ENCODE measurements at regions not wholly inside any gene's neighbourhood (a gene's known extent, or its start where the extent isn't known, plus 50 kb on each side); places are given as distances from the start of the nearest gene placed in this dataset.

DNA sequence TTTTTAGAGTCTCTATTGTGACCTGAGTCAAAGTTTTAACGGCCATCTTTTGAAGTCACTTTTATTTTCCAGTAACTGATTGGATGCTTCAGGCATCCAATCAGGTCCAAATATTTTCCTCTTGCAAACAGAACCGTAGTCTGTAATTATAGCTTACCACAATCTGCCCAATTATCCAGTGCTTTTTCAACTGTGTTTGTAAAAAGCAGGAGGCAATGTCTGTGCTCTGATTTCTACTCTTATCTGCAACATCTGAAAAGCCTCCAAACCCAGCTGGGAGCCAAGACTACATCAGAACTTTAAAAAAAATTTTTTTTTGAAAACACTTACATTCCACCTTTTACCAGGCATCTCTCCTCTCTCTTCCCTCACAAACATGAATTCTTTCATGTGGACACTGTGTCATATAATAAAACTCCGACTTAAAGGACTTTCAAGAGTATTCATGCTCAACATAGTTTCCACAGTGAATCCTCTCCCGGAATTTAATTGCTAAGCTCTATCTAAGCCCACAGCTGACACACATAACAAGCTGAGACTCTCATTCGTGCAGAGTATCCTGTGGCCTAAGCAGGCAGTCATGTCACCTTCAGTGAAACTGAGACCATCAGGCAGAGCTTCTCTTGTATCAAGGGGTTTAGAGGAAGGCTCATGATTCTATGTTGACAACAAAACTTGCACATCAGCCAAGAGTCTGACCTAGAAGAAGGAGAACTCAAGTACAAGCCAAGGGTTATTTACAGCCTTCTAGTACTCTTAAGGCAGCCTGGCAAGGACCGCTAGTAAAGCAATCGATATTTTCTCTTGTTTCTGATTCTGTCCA, 272.7 kb downstream of the TLE1 start:
- ATAC-seq (ENCODE audit: low read depth in 2 of 2) (no peak), DNase-seq (no peak)
- Mint-ChIP-seq H3K27me3 (no peaks in the 10 kb centered on the region), H3K4me3 (no peak overlapping the region), H3K27ac (no peak overlapping the region), H3K4me1 (peaks cover 0 to 2% (median 0%) of the 10 kb centered on the region in 4 donors), H3K9me3 (peaks cover 0 to 16% (median 4%) of the 10 kb centered on the region in 7 donors), H3K36me3 (no peaks in the 10 kb centered on the region)
- Histone ChIP-seq H3K4me3 (ENCODE audit: low read depth, low read length) (no peak overlapping the region), H3K9me3 (ENCODE audit: control insufficient read depth in 2 of 2, low read length in 2 of 2) (no peaks in the 10 kb centered on the region), H3K27me3 (ENCODE audit: control insufficient read depth, insufficient read depth, low read length) (no peaks in the 10 kb centered on the region), H3K4me1 (ENCODE audit: control insufficient read depth, insufficient read depth, low read length, poor library complexity, severe bottlenecking) (no peaks in the 10 kb centered on the region), H3K27ac (ENCODE audit: insufficient read depth, low read length, poor library complexity, severe bottlenecking) (no peak overlapping the region), H3K36me3 (ENCODE audit: control insufficient read depth, insufficient read depth, low read length) (no peaks in the 10 kb centered on the region)

DNA sequence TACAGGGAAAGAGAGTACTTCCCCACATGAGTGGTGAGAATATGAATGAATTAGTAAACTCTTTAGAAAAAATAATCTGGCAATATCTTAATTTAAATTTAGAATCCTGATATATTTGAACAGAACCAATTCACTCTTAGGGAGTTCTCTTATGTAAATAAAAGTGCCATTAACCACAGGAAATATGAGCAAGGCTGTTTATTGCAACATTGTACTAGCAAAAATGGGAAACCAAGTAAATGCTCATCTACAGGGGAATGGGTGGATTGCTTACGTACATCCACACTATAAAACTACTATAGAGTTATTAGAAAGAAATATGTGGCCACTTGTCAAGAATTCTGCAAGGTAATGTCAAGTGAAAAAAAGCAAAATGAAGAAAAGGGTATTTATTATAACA, 274.5 kb downstream of the TLE1 start:
- no peaks in the 10 kb centered on the region for H3K27me3 Mint-ChIP-seq
- peaks cover 0 to 2% (median 0%) of the 10 kb centered on the region in 4 donors for H3K4me1 Mint-ChIP-seq

DNA sequence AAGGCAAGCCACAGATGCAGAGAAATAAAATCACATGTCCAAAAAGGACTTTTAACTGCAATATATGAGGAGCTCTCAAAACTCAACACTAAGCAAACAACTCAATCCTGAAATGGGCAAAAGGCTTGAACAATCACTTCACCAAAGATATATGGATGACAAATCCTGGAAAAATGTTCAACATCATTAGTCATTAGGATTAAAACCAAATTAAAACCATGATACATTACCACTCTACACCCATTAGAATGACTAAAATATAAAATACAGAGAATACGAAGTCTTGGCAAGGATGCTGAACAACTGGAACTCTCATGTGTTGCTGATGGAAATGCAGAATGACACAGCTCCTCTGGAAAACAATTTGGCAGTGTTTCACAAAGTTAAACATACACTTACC, 277.4 kb downstream of the TLE1 start:
- Mint-ChIP-seq H3K36me3 (no peaks in the 10 kb centered on the region), H3K27me3 (no peaks in the 10 kb centered on the region), H3K4me3 (no peak overlapping the region), H3K9me3 (peaks cover 0 to 11% (median 4%) of the 10 kb centered on the region in 7 donors), H3K27ac (no peak overlapping the region), H3K4me1 (peaks cover 0 to 2% (median 0%) of the 10 kb centered on the region in 4 donors)
- ATAC-seq (ENCODE audit: low read depth in 2 of 2) = no peak
- Histone ChIP-seq H3K9me3 (ENCODE audit: control insufficient read depth in 2 of 2, low read length in 2 of 2) (no peaks in the 10 kb centered on the region), H3K4me3 (ENCODE audit: low read depth, low read length) (no peak overlapping the region), H3K36me3 (ENCODE audit: control insufficient read depth, insufficient read depth, low read length) (no peaks in the 10 kb centered on the region), H3K4me1 (ENCODE audit: control insufficient read depth, insufficient read depth, low read length, poor library complexity, severe bottlenecking) (no peaks in the 10 kb centered on the region), H3K27ac (ENCODE audit: insufficient read depth, low read length, poor library complexity, severe bottlenecking) (no peak overlapping the region), H3K27me3 (ENCODE audit: control insufficient read depth, insufficient read depth, low read length) (no peaks in the 10 kb centered on the region)
- no peak for DNase-seq

More for the DNA sequence above, 274.5 kb downstream of the TLE1 start:
- Histone ChIP-seq H3K9me3 (ENCODE audit: control insufficient read depth in 2 of 2, low read length in 2 of 2) (no peaks in the 10 kb centered on the region), H3K27ac (ENCODE audit: insufficient read depth, low read length, poor library complexity, severe bottlenecking) (no peak overlapping the region), H3K36me3 (ENCODE audit: control insufficient read depth, insufficient read depth, low read length) (no peaks in the 10 kb centered on the region), H3K4me3 (ENCODE audit: low read depth, low read length) (no peak overlapping the region), H3K4me1 (ENCODE audit: control insufficient read depth, insufficient read depth, low read length, poor library complexity, severe bottlenecking) (no peaks in the 10 kb centered on the region), H3K27me3 (ENCODE audit: control insufficient read depth, insufficient read depth, low read length) (no peaks in the 10 kb centered on the region)
- Mint-ChIP-seq H3K4me3 (no peak overlapping the region), H3K27ac (no peak overlapping the region), H3K36me3 (no peaks in the 10 kb centered on the region), H3K9me3 (peaks cover 0 to 16% (median 4%) of the 10 kb centered on the region in 7 donors)
- no peak for ATAC-seq (ENCODE audit: low read depth in 2 of 2)
- no peak for DNase-seq

DNA sequence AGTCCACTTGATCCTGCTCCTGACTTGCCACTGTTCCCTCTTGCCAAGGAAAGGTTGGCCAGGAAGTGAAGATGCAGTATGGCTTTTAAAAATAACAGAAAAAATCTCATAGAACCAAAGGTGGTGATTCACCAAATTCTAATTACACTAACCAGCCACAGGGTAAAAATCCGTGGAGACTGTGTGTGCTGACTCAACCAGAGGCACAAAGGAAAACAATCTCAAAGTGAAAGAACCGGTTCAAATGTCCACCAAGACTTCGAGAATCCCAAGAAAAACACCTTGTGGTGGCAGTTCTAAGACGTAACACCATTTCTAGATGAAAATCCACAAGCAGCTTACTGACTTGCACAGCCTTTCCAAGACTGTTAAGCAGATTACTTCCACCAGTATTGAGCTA, 279.1 kb downstream of the TLE1 start:
- H3K4me3 ChIP-seq (ENCODE audit: low read depth, low read length) = no peak overlapping the region
- Mint-ChIP-seq H3K27me3 (no peaks in the 10 kb centered on the region), H3K27ac (no peak overlapping the region), H3K4me3 (no peak overlapping the region), H3K9me3 (peaks cover 0 to 6% (median 2%) of the 10 kb centered on the region in 7 donors), H3K36me3 (no peaks in the 10 kb centered on the region), H3K4me1 (no peaks in the 10 kb centered on the region)
- H3K36me3 ChIP-seq (ENCODE audit: control insufficient read depth, insufficient read depth, low read length) = no peaks in the 10 kb centered on the region
- ATAC-seq (ENCODE audit: low read depth in 2 of 2) (no peak), DNase-seq (no peak)
- no peaks in the 10 kb centered on the region for H3K4me1 ChIP-seq (ENCODE audit: control insufficient read depth, insufficient read depth, low read length, poor library complexity, severe bottlenecking)
- H3K9me3 ChIP-seq (ENCODE audit: control insufficient read depth in 2 of 2, low read length in 2 of 2) = no peaks in the 10 kb centered on the region
- H3K27me3 ChIP-seq (ENCODE audit: control insufficient read depth, insufficient read depth, low read length) = no peaks in the 10 kb centered on the region
- no peak overlapping the region for H3K27ac ChIP-seq (ENCODE audit: insufficient read depth, low read length, poor library complexity, severe bottlenecking)

DNA sequence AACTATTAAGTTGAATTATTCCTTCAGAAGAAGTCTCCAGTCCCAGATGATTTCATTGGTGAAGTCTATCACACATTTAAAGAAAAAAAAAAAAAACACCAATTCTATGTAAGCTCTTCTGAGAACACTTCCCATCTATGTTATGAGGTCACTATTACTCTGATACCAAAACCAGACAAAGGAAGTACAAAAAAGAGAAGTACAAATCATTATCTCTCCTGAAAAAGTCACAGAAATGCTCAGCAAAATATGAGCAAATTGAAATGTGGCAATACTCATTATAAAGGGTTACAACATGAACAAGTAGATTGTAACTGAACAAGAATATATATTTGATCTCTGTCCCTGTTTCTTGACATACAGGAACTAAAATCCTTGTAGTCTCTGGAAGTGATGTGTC, 280.4 kb downstream of the TLE1 start:
- no peaks in the 10 kb centered on the region for H3K36me3 ChIP-seq (ENCODE audit: control insufficient read depth, insufficient read depth, low read length)
- Mint-ChIP-seq H3K4me3 (no peak overlapping the region), H3K27me3 (no peaks in the 10 kb centered on the region), H3K9me3 (peaks cover 0 to 7% (median 2%) of the 10 kb centered on the region in 7 donors), H3K36me3 (no peaks in the 10 kb centered on the region), H3K27ac (no peak overlapping the region), H3K4me1 (no peaks in the 10 kb centered on the region)
- no peaks in the 10 kb centered on the region for H3K27me3 ChIP-seq (ENCODE audit: control insufficient read depth, insufficient read depth, low read length)
- H3K4me3 ChIP-seq (ENCODE audit: low read depth, low read length) = no peak overlapping the region
- H3K9me3 ChIP-seq (ENCODE audit: control insufficient read depth in 2 of 2, low read length in 2 of 2) = no peaks in the 10 kb centered on the region
- H3K27ac ChIP-seq (ENCODE audit: insufficient read depth, low read length, poor library complexity, severe bottlenecking) = no peak overlapping the region
- DNase-seq (no peak), ATAC-seq (ENCODE audit: low read depth in 2 of 2) (no peak)
- no peaks in the 10 kb centered on the region for H3K4me1 ChIP-seq (ENCODE audit: control insufficient read depth, insufficient read depth, low read length, poor library complexity, severe bottlenecking)

DNA sequence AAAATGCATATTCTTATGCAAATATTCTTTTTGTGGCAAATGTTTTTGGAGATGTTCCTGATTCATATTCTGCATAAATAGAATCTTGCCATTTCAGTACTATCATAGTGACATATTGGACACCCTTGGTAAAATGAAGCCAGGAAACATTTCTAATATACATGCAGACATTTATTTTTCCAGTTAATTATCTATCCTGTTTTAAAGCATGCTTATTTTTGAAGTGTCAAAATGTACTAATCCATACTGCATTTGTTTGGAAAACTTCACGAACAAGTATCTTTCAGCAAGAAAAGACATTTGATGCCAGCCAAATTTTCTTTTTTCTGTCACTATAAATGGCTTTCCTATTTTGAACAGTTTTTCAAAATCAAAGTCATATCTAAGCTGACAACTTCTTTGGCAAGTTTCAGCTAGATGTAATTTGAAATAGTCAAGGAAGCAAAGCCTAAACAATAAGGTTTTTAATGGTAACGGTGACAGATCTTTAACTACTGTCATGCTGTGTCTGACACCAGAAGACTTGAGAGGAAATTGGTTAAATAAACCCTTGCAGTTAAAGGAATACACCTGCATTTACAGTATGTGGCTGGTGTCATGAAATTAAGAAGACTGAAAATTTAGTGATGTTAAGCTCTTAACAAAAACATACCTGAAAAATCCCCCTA, 284.3 kb downstream of the TLE1 start:
- Histone ChIP-seq H3K27me3 (ENCODE audit: control insufficient read depth, insufficient read depth, low read length) (no peaks in the 10 kb centered on the region), H3K4me1 (ENCODE audit: control insufficient read depth, insufficient read depth, low read length, poor library complexity, severe bottlenecking) (no peaks in the 10 kb centered on the region), H3K4me3 (ENCODE audit: low read depth, low read length) (no peak overlapping the region), H3K36me3 (ENCODE audit: control insufficient read depth, insufficient read depth, low read length) (no peaks in the 10 kb centered on the region), H3K9me3 (ENCODE audit: control insufficient read depth in 2 of 2, low read length in 2 of 2) (no peaks in the 10 kb centered on the region), H3K27ac (ENCODE audit: insufficient read depth, low read length, poor library complexity, severe bottlenecking) (no peak overlapping the region)
- Mint-ChIP-seq H3K4me3 (no peak overlapping the region), H3K27me3 (no peaks in the 10 kb centered on the region), H3K27ac (no peak overlapping the region), H3K9me3 (peaks cover 0 to 9% (median 2%) of the 10 kb centered on the region in 7 donors), H3K36me3 (no peaks in the 10 kb centered on the region), H3K4me1 (no peaks in the 10 kb centered on the region)
- ATAC-seq (ENCODE audit: low read depth in 2 of 2) = no peak
- no peak for DNase-seq

DNA sequence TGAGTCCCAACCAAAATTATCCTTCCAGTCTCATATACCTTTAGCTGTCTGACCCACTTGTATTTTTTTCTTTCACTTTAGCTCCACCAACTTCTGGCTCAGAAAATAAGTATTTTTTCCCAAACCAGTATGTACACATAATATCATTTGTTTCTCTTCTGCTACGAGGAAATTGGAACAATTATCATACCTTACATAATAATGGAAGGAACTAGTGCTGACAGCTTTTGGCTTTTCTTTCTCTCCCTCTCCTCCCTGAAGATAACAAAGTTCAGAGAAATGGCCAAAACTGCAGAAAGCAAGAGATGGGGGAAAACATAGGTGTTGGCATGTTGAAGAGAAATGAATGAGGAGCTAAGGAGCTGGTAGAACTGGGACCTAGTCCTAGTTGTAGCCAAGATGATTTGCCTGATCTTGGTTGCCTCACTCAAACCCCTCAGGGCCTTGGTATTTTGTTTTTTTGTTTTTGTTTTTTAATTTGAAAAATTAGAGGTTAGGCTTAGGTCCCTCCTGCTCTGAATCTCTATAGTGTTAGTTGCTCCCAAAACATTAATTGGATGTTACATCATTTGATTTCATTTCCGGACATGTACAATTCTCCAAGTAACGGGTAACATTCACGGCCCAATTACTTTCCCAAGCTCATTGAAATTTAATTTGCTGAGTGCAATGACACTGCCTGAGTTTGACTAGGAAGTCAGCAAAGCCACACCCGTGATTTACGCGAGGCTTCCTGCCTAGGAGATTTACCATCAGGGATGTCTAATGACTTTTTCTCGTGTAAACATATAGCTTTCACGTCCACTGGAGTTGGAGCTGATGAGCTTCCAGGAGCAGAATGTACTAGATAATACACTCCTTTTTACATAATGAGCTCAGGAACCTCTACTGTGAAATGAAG, 291.6 kb downstream of the TLE1 start:
- DNase-seq = no peak
- H3K4me1 Mint-ChIP-seq = no peaks in the 10 kb centered on the region
- H3K36me3 Mint-ChIP-seq = no peaks in the 10 kb centered on the region
- H3K4me3 Mint-ChIP-seq = no peak overlapping the region
- H3K9me3 Mint-ChIP-seq = peaks cover 1 to 11% (median 5%) of the 10 kb centered on the region in 7 donors
- H3K27me3 Mint-ChIP-seq = no peaks in the 10 kb centered on the region
- H3K27ac ChIP-seq (ENCODE audit: insufficient read depth, low read length, poor library complexity, severe bottlenecking) = no peak overlapping the region
- no peak overlapping the region for H3K4me3 ChIP-seq (ENCODE audit: low read depth, low read length)
- H3K27ac Mint-ChIP-seq = no peak overlapping the region
- H3K9me3 ChIP-seq (ENCODE audit: control insufficient read depth in 2 of 2, low read length in 2 of 2) = no peaks in the 10 kb centered on the region
- no peak for ATAC-seq (ENCODE audit: low read depth in 2 of 2)
- H3K27me3 ChIP-seq (ENCODE audit: control insufficient read depth, insufficient read depth, low read length) = no peaks in the 10 kb centered on the region
- no peaks in the 10 kb centered on the region for H3K4me1 ChIP-seq (ENCODE audit: control insufficient read depth, insufficient read depth, low read length, poor library complexity, severe bottlenecking)
- no peaks in the 10 kb centered on the region for H3K36me3 ChIP-seq (ENCODE audit: control insufficient read depth, insufficient read depth, low read length)

Measured in CD4-positive, CD25-positive, alpha-beta regulatory T cell (primary cell).